ENCODE measurements at regions not wholly inside any gene's neighbourhood (a gene's known extent, or its start where the extent isn't known, plus 50 kb on each side); places are given as distances from the start of the nearest gene placed in this dataset.

GRCh38 chr17:34156741-34157589 lies 98.1 kb upstream of the CCL2 start:
- no peaks in the 10 kb centered on the region for H3K9me3 ChIP-seq (ENCODE audit: insufficient read depth, low read depth, low read length)
- peak overlapping the region; percentile 63 for H3K4me3 ChIP-seq (ENCODE audit: low read length)
- H3K27me3 ChIP-seq (ENCODE audit: insufficient read depth, low read length) = peaks cover 26% of the 10 kb centered on the region
- no peaks in the 10 kb centered on the region for H3K36me3 ChIP-seq (ENCODE audit: insufficient read depth, low read length)
- H3K4me1 ChIP-seq (ENCODE audit: insufficient read depth, low read length) = peaks cover 28% of the 10 kb centered on the region
- H3K9ac ChIP-seq (ENCODE audit: low read depth, low read length) = peak overlapping the region; percentile 81
- WGBS = 1% methylated on average over 41 of the region's 42 CpGs
- H3K27ac ChIP-seq (ENCODE audit: low read depth, low read length) = peak overlapping the region; percentile 97

DNA sequence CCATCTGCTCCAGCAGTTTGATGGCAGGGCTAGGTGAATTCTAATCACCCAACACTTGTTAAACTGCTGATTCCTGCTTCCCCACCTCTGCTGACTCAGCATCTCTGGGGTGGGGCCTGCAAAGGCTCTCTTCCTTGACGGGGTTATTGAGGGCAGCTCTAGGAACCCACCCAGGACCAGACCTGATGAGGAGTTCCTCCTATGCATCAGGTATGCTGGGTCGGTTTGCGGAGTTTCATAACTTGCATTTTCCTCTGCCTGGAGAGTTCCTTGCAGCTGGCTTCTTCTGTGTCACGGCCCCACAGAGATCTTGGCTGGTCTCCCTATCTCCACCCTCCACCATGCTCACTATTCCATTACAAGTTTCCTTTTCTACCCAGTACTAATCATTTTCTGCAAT lies 93.4 kb upstream of the CCL2 start:
- Histone ChIP-seq H3K4me3 (ENCODE audit: low read length) (no peak overlapping the region), H3K27me3 (ENCODE audit: insufficient read depth, low read length) (peaks cover 1% of the 10 kb centered on the region; the same call in 1 of the 2 replicates), H3K27ac (ENCODE audit: low read depth, low read length) (no peak overlapping the region), H3K4me1 (ENCODE audit: insufficient read depth, low read length) (peaks cover 16% of the 10 kb centered on the region), H3K9me3 (ENCODE audit: insufficient read depth, low read depth, low read length) (no peaks in the 10 kb centered on the region), H3K36me3 (ENCODE audit: insufficient read depth, low read length) (no peaks in the 10 kb centered on the region), H3K9ac (ENCODE audit: low read depth, low read length) (no peak overlapping the region)
- WGBS = 90% methylated on average over 4 of the region's 4 CpGs

GRCh38 chr17:34163123-34163522 lies 92.0 kb upstream of the CCL2 start:
- no peak overlapping the region for H3K9ac ChIP-seq (ENCODE audit: low read depth, low read length)
- H3K4me1 ChIP-seq (ENCODE audit: insufficient read depth, low read length) = peaks cover 12% of the 10 kb centered on the region
- H3K36me3 ChIP-seq (ENCODE audit: insufficient read depth, low read length) = no peaks in the 10 kb centered on the region
- H3K27me3 ChIP-seq (ENCODE audit: insufficient read depth, low read length) = no peaks in the 10 kb centered on the region
- no peaks in the 10 kb centered on the region for H3K9me3 ChIP-seq (ENCODE audit: insufficient read depth, low read depth, low read length)
- H3K27ac ChIP-seq (ENCODE audit: low read depth, low read length) = no peak overlapping the region
- H3K4me3 ChIP-seq (ENCODE audit: low read length) = no peak overlapping the region
- WGBS = 90% methylated on average over 5 of the region's 5 CpGs

GRCh38 chr17:34163646-34164045 lies 91.4 kb upstream of the CCL2 start:
- no peak overlapping the region for H3K4me3 ChIP-seq (ENCODE audit: low read length)
- peaks cover 7% of the 10 kb centered on the region for H3K4me1 ChIP-seq (ENCODE audit: insufficient read depth, low read length)
- no peak overlapping the region for H3K9ac ChIP-seq (ENCODE audit: low read depth, low read length)
- no peaks in the 10 kb centered on the region for H3K36me3 ChIP-seq (ENCODE audit: insufficient read depth, low read length)
- no peaks in the 10 kb centered on the region for H3K27me3 ChIP-seq (ENCODE audit: insufficient read depth, low read length)
- H3K27ac ChIP-seq (ENCODE audit: low read depth, low read length) = no peak overlapping the region
- WGBS = 40% methylated on average over 6 of the region's 6 CpGs
- no peaks in the 10 kb centered on the region for H3K9me3 ChIP-seq (ENCODE audit: insufficient read depth, low read depth, low read length)

- 81% methylated on average over 3 of the region's 4 CpGs for WGBS
- Histone ChIP-seq H3K9me3 (ENCODE audit: insufficient read depth, low read depth, low read length) (no peaks in the 10 kb centered on the region), H3K9ac (ENCODE audit: low read depth, low read length) (no peak overlapping the region), H3K4me3 (ENCODE audit: low read length) (no peak overlapping the region), H3K27me3 (ENCODE audit: insufficient read depth, low read length) (no peaks in the 10 kb centered on the region), H3K36me3 (ENCODE audit: insufficient read depth, low read length) (no peaks in the 10 kb centered on the region), H3K4me1 (ENCODE audit: insufficient read depth, low read length) (peaks cover 7% of the 10 kb centered on the region), H3K27ac (ENCODE audit: low read depth, low read length) (no peak overlapping the region)
Measured at GRCh38 chr17:34164837-34165236, 90.2 kb upstream of the CCL2 start.

DNA sequence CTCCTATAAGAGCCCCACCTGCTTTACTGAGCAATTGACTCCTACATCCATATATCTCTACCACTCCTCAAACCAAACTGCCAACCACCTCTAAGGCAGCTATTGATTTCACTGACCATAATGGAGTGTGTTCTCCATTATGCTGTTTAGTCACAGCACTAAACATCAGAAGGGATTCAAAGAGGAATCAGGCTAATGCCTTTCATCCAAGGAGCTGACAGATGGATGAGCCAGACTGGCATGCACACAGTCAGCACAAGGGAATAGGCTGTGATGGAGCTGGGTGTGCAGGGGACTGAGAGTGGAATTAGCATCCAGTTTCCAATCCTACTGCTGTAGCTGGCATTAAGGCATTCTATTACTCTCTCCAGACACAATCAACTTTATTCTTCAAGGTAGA lies 88.7 kb upstream of the CCL2 start:
- H3K27ac ChIP-seq (ENCODE audit: low read depth, low read length) = no peak overlapping the region
- no peaks in the 10 kb centered on the region for H3K36me3 ChIP-seq (ENCODE audit: insufficient read depth, low read length)
- H3K9me3 ChIP-seq (ENCODE audit: insufficient read depth, low read depth, low read length) = no peaks in the 10 kb centered on the region
- H3K4me1 ChIP-seq (ENCODE audit: insufficient read depth, low read length) = peaks cover 7% of the 10 kb centered on the region
- no peaks in the 10 kb centered on the region for H3K27me3 ChIP-seq (ENCODE audit: insufficient read depth, low read length)
- H3K4me3 ChIP-seq (ENCODE audit: low read length) = no peak overlapping the region
- no peak overlapping the region for H3K9ac ChIP-seq (ENCODE audit: low read depth, low read length)

- 87% methylated on average over 5 of the region's 5 CpGs for WGBS
- H3K4me3 ChIP-seq (ENCODE audit: low read length) = no peak overlapping the region
- no peak overlapping the region for H3K9ac ChIP-seq (ENCODE audit: low read depth, low read length)
- no peaks in the 10 kb centered on the region for H3K27me3 ChIP-seq (ENCODE audit: insufficient read depth, low read length)
- no peak overlapping the region for H3K27ac ChIP-seq (ENCODE audit: low read depth, low read length)
- no peaks in the 10 kb centered on the region for H3K36me3 ChIP-seq (ENCODE audit: insufficient read depth, low read length)
- 0 out of 2 replicates have a peak, but pooled peaks cover 4% of the 10 kb centered on the region for H3K9me3 ChIP-seq (ENCODE audit: insufficient read depth, low read depth, low read length)
- H3K4me1 ChIP-seq (ENCODE audit: insufficient read depth, low read length) = peaks cover 7% of the 10 kb centered on the region
Measured at GRCh38 chr17:34167354-34167753, 87.7 kb upstream of the CCL2 start.

GRCh38 chr17:34168989-34169388 lies 86.1 kb upstream of the CCL2 start:
- H3K9me3 ChIP-seq (ENCODE audit: insufficient read depth, low read depth, low read length) = 0 out of 2 replicates have a peak, but pooled peaks cover 8% of the 10 kb centered on the region
- WGBS = 93% methylated on average over 4 of the region's 4 CpGs

GRCh38 chr17:34169496-34169895 lies 85.6 kb upstream of the CCL2 start:
- H3K9me3 ChIP-seq (ENCODE audit: insufficient read depth, low read depth, low read length) = 0 out of 2 replicates have a peak, but pooled peaks cover 8% of the 10 kb centered on the region
- H3K4me1 ChIP-seq (ENCODE audit: insufficient read depth, low read length) = no peaks in the 10 kb centered on the region; the same call in 1 of the 2 replicates
- H3K27ac ChIP-seq (ENCODE audit: low read depth, low read length) = no peak overlapping the region

More at GRCh38 chr17:34168989-34169388, 86.1 kb upstream of the CCL2 start:
- no peak overlapping the region for H3K9ac ChIP-seq (ENCODE audit: low read depth, low read length)
- no peaks in the 10 kb centered on the region for H3K27me3 ChIP-seq (ENCODE audit: insufficient read depth, low read length)
- no peak overlapping the region for H3K4me3 ChIP-seq (ENCODE audit: low read length)
- H3K27ac ChIP-seq (ENCODE audit: low read depth, low read length) = no peak overlapping the region
- no peaks in the 10 kb centered on the region for H3K36me3 ChIP-seq (ENCODE audit: insufficient read depth, low read length)
- H3K4me1 ChIP-seq (ENCODE audit: insufficient read depth, low read length) = no peaks in the 10 kb centered on the region; the same call in 1 of the 2 replicates

DNA sequence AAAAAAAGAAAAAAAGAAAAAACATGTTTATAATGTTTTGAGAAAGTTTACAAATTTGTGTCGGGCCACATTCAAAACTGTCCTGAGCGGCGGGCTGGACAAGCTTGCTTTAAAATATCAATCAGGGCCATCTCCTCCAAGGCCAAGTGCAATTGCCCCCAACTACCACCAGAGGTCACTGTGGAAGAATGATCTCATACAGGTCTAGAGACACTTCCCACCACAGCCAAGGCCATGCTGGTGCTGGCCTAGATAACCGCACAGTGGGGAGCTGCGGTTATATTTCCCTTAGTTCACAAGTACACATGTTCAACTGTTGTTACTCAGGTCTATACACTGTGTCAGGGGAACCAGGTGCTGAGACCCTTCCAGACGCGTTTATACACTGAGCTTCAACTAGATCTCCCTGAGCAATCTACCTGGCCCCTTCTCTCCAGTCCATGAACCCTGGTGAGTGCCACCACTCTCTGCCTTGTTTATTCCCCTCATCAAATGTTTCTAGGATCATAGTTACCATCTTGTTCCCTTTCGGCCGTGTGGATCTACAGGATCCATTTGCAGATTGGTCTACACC lies 83.8 kb upstream of the CCL2 start:
- WGBS = 68% methylated on average over 9 of the region's 9 CpGs
- no peak overlapping the region for H3K27ac ChIP-seq (ENCODE audit: low read depth, low read length)
- H3K9ac ChIP-seq (ENCODE audit: low read depth, low read length) = no peak overlapping the region

More at GRCh38 chr17:34169496-34169895, 85.6 kb upstream of the CCL2 start:
- no peaks in the 10 kb centered on the region for H3K36me3 ChIP-seq (ENCODE audit: insufficient read depth, low read length)
- H3K27me3 ChIP-seq (ENCODE audit: insufficient read depth, low read length) = no peaks in the 10 kb centered on the region
- no peak overlapping the region for H3K9ac ChIP-seq (ENCODE audit: low read depth, low read length)
- no peak overlapping the region for H3K4me3 ChIP-seq (ENCODE audit: low read length)

GRCh38 chr17:34172390-34172918 lies 82.6 kb upstream of the CCL2 start:
- Histone ChIP-seq H3K4me1 (ENCODE audit: insufficient read depth, low read length) (no peaks in the 10 kb centered on the region; the same call in 1 of the 2 replicates), H3K27ac (ENCODE audit: low read depth, low read length) (no peak overlapping the region), H3K9ac (ENCODE audit: low read depth, low read length) (no peak overlapping the region), H3K9me3 (ENCODE audit: insufficient read depth, low read depth, low read length) (0 out of 2 replicates have a peak, but pooled peaks cover 8% of the 10 kb centered on the region), H3K27me3 (ENCODE audit: insufficient read depth, low read length) (no peaks in the 10 kb centered on the region), H3K36me3 (ENCODE audit: insufficient read depth, low read length) (no peaks in the 10 kb centered on the region), H3K4me3 (ENCODE audit: low read length) (no peak overlapping the region)

More for the DNA sequence above, 83.8 kb upstream of the CCL2 start:
- H3K9me3 ChIP-seq (ENCODE audit: insufficient read depth, low read depth, low read length) = 0 out of 2 replicates have a peak, but pooled peaks cover 8% of the 10 kb centered on the region
- no peaks in the 10 kb centered on the region; the same call in 1 of the 2 replicates for H3K4me1 ChIP-seq (ENCODE audit: insufficient read depth, low read length)
- H3K36me3 ChIP-seq (ENCODE audit: insufficient read depth, low read length) = no peaks in the 10 kb centered on the region
- no peak overlapping the region for H3K4me3 ChIP-seq (ENCODE audit: low read length)
- no peaks in the 10 kb centered on the region for H3K27me3 ChIP-seq (ENCODE audit: insufficient read depth, low read length)
